ENCODE measurements at regions not wholly inside any gene's neighbourhood (a gene's known extent, or its start where the extent isn't known, plus 50 kb on each side); places are given as distances from the start of the nearest gene placed in this dataset.

DNA sequence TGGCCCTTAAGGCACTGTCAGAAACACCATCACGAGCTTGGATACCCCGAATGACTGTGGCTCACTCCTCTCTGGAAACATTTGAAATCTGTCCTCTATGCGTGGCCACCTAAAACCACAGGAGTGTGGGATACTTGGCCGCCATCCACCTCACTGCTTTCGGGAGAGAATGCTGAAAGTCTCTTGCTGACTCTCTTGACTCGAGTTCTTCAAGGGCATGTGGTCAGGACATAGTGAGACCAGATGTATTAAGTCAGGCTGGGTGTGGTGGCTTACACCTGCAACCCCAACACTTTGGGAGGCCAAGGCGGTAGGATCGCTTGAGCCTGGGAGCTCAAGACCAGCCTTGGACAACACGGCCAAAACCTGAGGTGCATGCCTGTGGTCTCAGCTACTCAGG, 174.7 kb upstream of the ALG10B start:
- DNase-seq = no peak
- TF ChIP-seq POLR2A (IDR thresholded peaks at IDR 0.05) = no peak
- TF ChIP-seq, protein P1, sequence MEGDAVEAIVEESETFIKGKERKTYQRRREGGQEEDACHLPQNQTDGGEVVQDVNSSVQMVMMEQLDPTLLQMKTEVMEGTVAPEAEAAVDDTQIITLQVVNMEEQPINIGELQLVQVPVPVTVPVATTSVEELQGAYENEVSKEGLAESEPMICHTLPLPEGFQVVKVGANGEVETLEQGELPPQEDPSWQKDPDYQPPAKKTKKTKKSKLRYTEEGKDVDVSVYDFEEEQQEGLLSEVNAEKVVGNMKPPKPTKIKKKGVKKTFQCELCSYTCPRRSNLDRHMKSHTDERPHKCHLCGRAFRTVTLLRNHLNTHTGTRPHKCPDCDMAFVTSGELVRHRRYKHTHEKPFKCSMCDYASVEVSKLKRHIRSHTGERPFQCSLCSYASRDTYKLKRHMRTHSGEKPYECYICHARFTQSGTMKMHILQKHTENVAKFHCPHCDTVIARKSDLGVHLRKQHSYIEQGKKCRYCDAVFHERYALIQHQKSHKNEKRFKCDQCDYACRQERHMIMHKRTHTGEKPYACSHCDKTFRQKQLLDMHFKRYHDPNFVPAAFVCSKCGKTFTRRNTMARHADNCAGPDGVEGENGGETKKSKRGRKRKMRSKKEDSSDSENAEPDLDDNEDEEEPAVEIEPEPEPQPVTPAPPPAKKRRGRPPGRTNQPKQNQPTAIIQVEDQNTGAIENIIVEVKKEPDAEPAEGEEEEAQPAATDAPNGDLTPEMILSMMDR (IDR thresholded peaks at IDR 0.05) = no peak
- Histone ChIP-seq H3K4me1 (peaks cover 0 to 7% (median 0%) of the 10 kb centered on the region in 4 donors), H3K27ac (no peak overlapping the region), H3K4me3 (no peak overlapping the region), H3K27me3 (no peaks in the 10 kb centered on the region), H3K36me3 (no peaks in the 10 kb centered on the region), H3K9me3 (peaks cover 0 to 2% (median 0%) of the 10 kb centered on the region in 4 donors)

DNA sequence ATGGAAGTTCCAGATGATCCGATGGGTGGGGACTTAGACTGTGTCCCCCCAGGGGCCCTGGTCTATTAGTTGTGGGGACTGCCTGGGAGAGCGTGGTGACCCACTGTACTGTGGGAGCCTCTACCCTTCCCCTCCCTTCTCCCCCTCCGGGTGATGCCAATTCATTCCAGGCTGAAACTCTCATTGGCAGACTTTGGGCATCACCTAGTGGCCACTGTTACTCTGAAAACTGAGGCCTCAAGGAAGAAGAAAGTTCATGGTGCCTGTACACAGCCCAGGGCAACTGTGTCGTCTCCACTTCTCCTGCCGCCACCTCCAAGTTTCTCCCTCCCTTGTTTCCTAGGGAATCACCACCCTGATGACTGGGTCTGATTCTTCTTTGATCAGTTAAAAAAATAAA, 173.6 kb upstream of the ALG10B start:
- no peak for DNase-seq
- Histone ChIP-seq H3K36me3 (no peaks in the 10 kb centered on the region), H3K27ac (no peak overlapping the region), H3K27me3 (no peaks in the 10 kb centered on the region), H3K4me1 (peaks cover 0 to 7% (median 0%) of the 10 kb centered on the region in 4 donors), H3K4me3 (no peak overlapping the region), H3K9me3 (peaks cover 0 to 7% (median 0%) of the 10 kb centered on the region in 4 donors)
- TF ChIP-seq, protein P1 (IDR thresholded peaks at IDR 0.05) = no peak

DNA sequence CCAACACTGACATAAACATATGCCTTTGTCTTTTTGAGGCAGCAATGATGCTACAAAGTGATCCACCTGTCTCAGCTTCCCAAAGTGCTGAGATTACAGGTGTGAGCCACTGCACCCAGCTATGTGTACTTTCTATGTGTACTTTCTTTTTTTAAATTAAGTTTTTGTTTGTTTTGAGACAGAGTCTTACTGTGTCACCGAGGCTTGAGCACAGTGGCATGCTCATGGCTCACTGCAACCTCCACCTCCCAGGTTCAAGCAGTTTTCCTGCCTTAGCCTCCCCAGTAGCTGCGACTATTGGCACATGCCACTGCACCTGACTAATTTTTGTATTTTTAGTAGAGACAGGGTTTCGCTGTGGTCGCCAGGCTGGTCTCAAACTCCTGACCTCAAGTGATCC, 172.5 kb upstream of the ALG10B start:
- TF ChIP-seq POLR2A (IDR thresholded peaks at IDR 0.05) = no peak
- TF ChIP-seq, protein P1 (IDR thresholded peaks at IDR 0.05) = no peak
- Histone ChIP-seq H3K9me3 (peaks cover 0 to 7% (median 0%) of the 10 kb centered on the region in 4 donors), H3K4me1 (no peaks in the 10 kb centered on the region), H3K36me3 (no peaks in the 10 kb centered on the region), H3K4me3 (no peak overlapping the region), H3K27ac (no peak overlapping the region), H3K27me3 (no peaks in the 10 kb centered on the region)
- DNase-seq = no peak

DNA sequence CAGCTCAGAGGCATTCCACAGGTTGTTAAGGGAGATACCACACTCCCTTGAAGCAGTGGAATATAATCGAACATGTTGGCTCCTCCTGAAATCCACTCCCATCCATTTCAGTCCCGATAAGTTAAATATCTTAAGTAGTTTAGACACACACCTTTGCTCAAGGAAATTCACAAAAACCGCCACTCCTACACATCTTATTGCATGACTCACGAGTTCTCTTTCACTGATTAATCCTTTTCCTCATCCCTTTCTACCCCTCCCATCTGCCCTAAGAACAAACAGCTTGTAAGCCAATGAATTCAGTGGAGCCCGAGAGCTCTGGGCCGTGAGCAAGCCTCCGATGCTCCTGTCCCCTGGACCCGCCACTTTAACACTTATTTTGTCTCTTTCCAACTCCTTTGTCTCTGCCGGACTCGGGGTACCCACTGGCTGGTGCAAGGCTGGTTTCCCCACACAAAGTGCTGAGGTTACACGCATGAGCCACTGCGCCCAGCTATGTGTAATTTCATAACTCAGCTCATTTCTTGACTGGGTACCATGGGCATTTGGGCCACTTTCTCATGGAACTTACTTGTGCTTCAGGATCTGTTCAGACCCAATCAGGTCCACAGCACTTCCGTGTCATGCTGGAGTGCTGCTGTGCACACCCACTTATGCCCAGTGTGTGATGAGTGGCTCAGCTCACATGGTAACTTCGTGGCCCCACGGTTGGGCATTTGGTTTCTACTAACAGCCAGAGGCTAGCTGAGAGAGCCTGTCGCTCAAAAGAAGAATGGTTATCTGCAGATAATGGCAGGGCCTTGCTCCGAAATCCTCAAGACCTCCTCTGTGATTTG, 171.8 kb upstream of the ALG10B start:
- H3K27ac ChIP-seq = no peak overlapping the region
- H3K4me1 ChIP-seq = no peaks in the 10 kb centered on the region
- H3K4me3 ChIP-seq = no peak overlapping the region
- no peaks in the 10 kb centered on the region for H3K27me3 ChIP-seq
- H3K9me3 ChIP-seq = peaks cover 0 to 11% (median 0%) of the 10 kb centered on the region in 4 donors
- no peak for DNase-seq
- TF ChIP-seq, protein P1 (IDR thresholded peaks at IDR 0.05) = no peak
- TF ChIP-seq POLR2A (IDR thresholded peaks at IDR 0.05) = no peak
- no peaks in the 10 kb centered on the region for H3K36me3 ChIP-seq

DNA sequence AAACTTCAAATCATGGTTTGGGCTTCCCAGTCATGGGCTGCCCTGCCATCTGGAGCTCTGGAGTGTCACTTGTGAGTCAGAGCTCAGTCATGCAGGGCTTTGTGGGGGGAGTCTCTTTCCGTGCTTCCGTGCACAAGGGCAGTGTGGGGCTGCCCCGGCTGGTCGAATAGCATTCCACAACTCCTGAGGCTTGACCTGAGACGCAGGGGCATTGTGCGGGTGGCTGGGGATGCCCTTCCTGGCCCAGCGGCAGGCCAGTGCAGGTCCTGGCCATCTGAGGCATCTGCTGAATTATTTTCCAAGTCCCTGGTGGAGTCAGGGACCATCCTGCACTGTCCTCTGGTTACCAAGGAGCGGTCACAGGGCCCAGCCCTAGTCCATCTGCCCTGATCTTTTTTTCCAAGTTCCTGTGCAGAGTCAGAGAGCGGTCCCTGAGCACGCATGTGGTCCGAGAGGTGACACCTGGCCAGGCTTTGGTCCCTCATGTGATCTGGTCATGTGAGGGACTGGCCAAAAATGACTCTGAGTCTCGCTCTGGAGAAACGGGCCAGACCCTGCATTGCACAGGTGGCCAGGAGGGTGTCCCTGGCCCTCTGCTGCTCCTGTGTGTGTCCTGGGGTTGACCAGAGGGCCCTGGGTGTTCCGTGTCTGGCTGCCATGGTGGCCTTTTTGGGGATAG, 167.0 kb upstream of the ALG10B start:
- no peaks in the 10 kb centered on the region for H3K4me1 ChIP-seq
- H3K27ac ChIP-seq = no peak overlapping the region
- TF ChIP-seq, protein P1 (IDR thresholded peaks at IDR 0.05) = no peak
- no peak for TF ChIP-seq POLR2A (IDR thresholded peaks at IDR 0.05)
- H3K36me3 ChIP-seq = no peaks in the 10 kb centered on the region
- no peak overlapping the region for H3K4me3 ChIP-seq
- peaks cover 0 to 20% (median 0%) of the 10 kb centered on the region in 4 donors for H3K9me3 ChIP-seq
- no peak for DNase-seq
- H3K27me3 ChIP-seq = no peaks in the 10 kb centered on the region

Data from Peyer's patch (tissue), 4 donors.